IMR-90 (cell line): ENCODE measurements at regions not wholly inside any gene's neighbourhood (a gene's known extent, or its start where the extent isn't known, plus 50 kb on each side); places are given as distances from the start of the nearest gene placed in this dataset.

ENCODE experiments used
- ATAC-seq: fragments of 200-7000 bp; cut with Tn5 transposase; 2 replicates; pipeline ENCODE4 v1.9.1; 2020; ENCODE audit warnings: low read depth, mild to moderate bottlenecking, moderate library complexity
- BruUV-seq: library from RNA; stranded (reverse); fragments of 400-500 nt; replicated peaks from 2 replicates; lab custom pipeline; 2021; lab: Mats Ljungman, UMichigan
- CTCF ChIA-PET: fragments of 300-600 bp; formaldehyde crosslinking; extraction: SDS; loops from one replicate; lab custom pipeline; 2021; ENCODE audit warnings: antibody characterized with exemption; lab: Yijun Ruan, JAX
- POLR2A ChIA-PET: fragments of 300-600 bp; sonication (Branson Sonifier 250); formaldehyde crosslinking; loops from one replicate; lab custom pipeline; 2022; ENCODE audit warnings: antibody characterized with exemption; ENCODE audit not compliant: unreplicated experiment; lab: Charles Lee
- DNase-seq: peaks from one replicate; pipeline ENCODE4 v3.0.0; 2013
- H2AFZ ChIP-seq: replicated peaks from 2 replicates; pipeline ENCODE3; 2013; ENCODE audit warnings: low read length, mild to moderate bottlenecking; ENCODE audit not compliant: poor library complexity
- H2AK5ac ChIP-seq: 2 replicates; pipeline ENCODE4 v1.6.1; 2013; ENCODE audit warnings: low read depth, low read length, inconsistent platforms
- H2AK9ac ChIP-seq: replicated peaks from 2 replicates; pipeline ENCODE3; 2013; ENCODE audit warnings: mild to moderate bottlenecking, low read depth, low read length, moderate library complexity; ENCODE audit not compliant: poor library complexity
- H2BK120ac ChIP-seq: 2 replicates; pipeline ENCODE4 v1.6.1; 2013; ENCODE audit warnings: low read depth, low read length, inconsistent platforms
- H2BK15ac ChIP-seq: 3 replicates; pipeline ENCODE4 v1.6.1; 2013; ENCODE audit warnings: low read depth, low read length, inconsistent platforms
- H2BK20ac ChIP-seq: 2 replicates; pipeline ENCODE4 v1.6.1; 2013; ENCODE audit warnings: low read depth, mild to moderate bottlenecking, inconsistent platforms, low read length, moderate library complexity
- H2BK5ac ChIP-seq: 2 replicates; pipeline ENCODE4 v1.6.1; 2013; ENCODE audit warnings: mild to moderate bottlenecking, low read depth, low read length, inconsistent platforms; ENCODE audit not compliant: poor library complexity, severe bottlenecking
- H3K14ac ChIP-seq: replicated peaks from 2 replicates; pipeline ENCODE4 v1.6.1; 2013; ENCODE audit warnings: low read depth, low read length, inconsistent platforms
- H3K18ac ChIP-seq: 2 replicates; pipeline ENCODE4 v1.6.1; 2013; ENCODE audit warnings: low read depth, low read length, control low read depth
- H3K23ac ChIP-seq: 2 replicates; pipeline ENCODE4 v1.6.1; 2013; ENCODE audit warnings: low read depth, low read length, inconsistent platforms
- H3K27ac ChIP-seq: 2 replicates; pipeline ENCODE4 v1.5.1; 2013; ENCODE audit warnings: mild to moderate bottlenecking, control low read depth, low read length; ENCODE audit not compliant: insufficient read depth
- H3K27me3 ChIP-seq: 2 replicates; pipeline ENCODE4 v1.6.1; 2013; ENCODE audit warnings: low read length; ENCODE audit not compliant: control insufficient read depth, insufficient read depth
- H3K36me3 ChIP-seq: 2 replicates; pipeline ENCODE4 v1.6.1; 2013; ENCODE audit warnings: low read length, mixed read lengths; ENCODE audit not compliant: control insufficient read depth, insufficient read depth
- H3K4ac ChIP-seq: 2 replicates; pipeline ENCODE4 v1.6.1; 2013; ENCODE audit warnings: low read depth, low read length, inconsistent platforms
- H3K4me1 ChIP-seq: 2 replicates; pipeline ENCODE4 v1.6.1; 2013; ENCODE audit warnings: low read length, mixed read lengths; ENCODE audit not compliant: control insufficient read depth, insufficient read depth
- H3K4me2 ChIP-seq: 2 replicates; pipeline ENCODE4 v1.6.1; 2013; ENCODE audit warnings: low read depth, mild to moderate bottlenecking, control low read depth, low read length, moderate library complexity
- H3K4me3 ChIP-seq: 2 replicates; pipeline ENCODE4 v1.5.1; 2013; ENCODE audit warnings: low read depth, mild to moderate bottlenecking, control low read depth, low read length, moderate library complexity; ENCODE audit not compliant: insufficient read depth
- H3K56ac ChIP-seq: 2 replicates; pipeline ENCODE4 v1.6.1; 2013; ENCODE audit warnings: low read length, inconsistent platforms; ENCODE audit not compliant: insufficient read depth; ENCODE audit errors: extremely low read depth
- H3K79me1 ChIP-seq, 2 experiments: 2 replicates each; pipeline ENCODE4 v1.6.1; 2013; ENCODE audit warnings: low read length in 2 of 2, inconsistent platforms in 1 of 2, low read depth in 1 of 2
- H3K9ac ChIP-seq: 2 replicates; pipeline ENCODE4 v1.6.1; 2013; ENCODE audit warnings: low read depth, low read length, control low read depth
- H3K9me1 ChIP-seq: 2 replicates; pipeline ENCODE4 v1.6.1; 2013; ENCODE audit warnings: low read length, inconsistent platforms; ENCODE audit not compliant: insufficient read depth
- H3K9me3 ChIP-seq: 2 replicates; pipeline ENCODE4 v1.6.1; 2013; ENCODE audit warnings: low read length; ENCODE audit not compliant: control insufficient read depth, insufficient read depth
- H4K20me1 ChIP-seq: 2 replicates; pipeline ENCODE4 v1.6.1; 2013; ENCODE audit warnings: low read length, inconsistent platforms; ENCODE audit not compliant: insufficient read depth
- H4K5ac ChIP-seq: 2 replicates; pipeline ENCODE4 v1.6.1; 2013; ENCODE audit warnings: mild to moderate bottlenecking, low read depth, low read length, control low read depth
- H4K8ac ChIP-seq, 2 experiments: 2 replicates each; pipeline ENCODE4 v1.6.1; 2013; ENCODE audit warnings: low read depth in 2 of 2, low read length in 2 of 2, control low read depth in 1 of 2, inconsistent platforms in 1 of 2
- H4K91ac ChIP-seq: 2 replicates; pipeline ENCODE4 v1.6.1; 2013; ENCODE audit warnings: low read depth, low read length, inconsistent platforms; ENCODE audit not compliant: insufficient read depth
- BHLHE40 ChIP-seq: fragments of 150-350 bp; IDR thresholded peaks from 2 replicates; pipeline ENCODE4 v1.6.1; 2016; ENCODE audit warnings: mild to moderate bottlenecking, low read depth, low read length
- CEBPB ChIP-seq: IDR thresholded peaks from 2 replicates; pipeline ENCODE4 v1.6.1; 2012; ENCODE audit warnings: low read depth, low read length, improper control_type of control experiment
- CHD1 ChIP-seq: IDR thresholded peaks from 2 replicates; pipeline ENCODE4 v1.6.1; 2012; ENCODE audit warnings: low read depth, low read length, improper control_type of control experiment
- CTCF ChIP-seq: conservative IDR thresholded peaks from 2 replicates; pipeline ENCODE4 v1.5.1; 2012; ENCODE audit warnings: mild to moderate bottlenecking, low read depth, low read length, improper control_type of control experiment
- ELK1 ChIP-seq: fragments of 150-350 bp; IDR thresholded peaks from 2 replicates; pipeline ENCODE4 v1.6.1; 2016; ENCODE audit warnings: low read depth, mild to moderate bottlenecking, low read length, moderate library complexity, borderline replicate concordance
- FOS ChIP-seq: fragments of 150-350 bp; IDR thresholded peaks from 2 replicates; pipeline ENCODE4 v1.6.1; 2016; ENCODE audit warnings: low read depth, low read length
- MAFK ChIP-seq: IDR thresholded peaks from 2 replicates; pipeline ENCODE4 v1.6.1; 2012; ENCODE audit warnings: low read depth, low read length, improper control_type of control experiment
- MAZ ChIP-seq: IDR thresholded peaks from 2 replicates; pipeline ENCODE4 v1.6.1; 2012; ENCODE audit warnings: low read depth, mild to moderate bottlenecking, low read length, improper control_type of control experiment, moderate library complexity, borderline replicate concordance
- MXI1 ChIP-seq: IDR thresholded peaks from 2 replicates; pipeline ENCODE4 v1.6.1; 2012; ENCODE audit warnings: low read depth, mild to moderate bottlenecking, low read length, moderate library complexity, borderline replicate concordance
- NFE2L2 ChIP-seq: fragments of 150-350 bp; IDR thresholded peaks from 2 replicates; pipeline ENCODE4 v1.6.1; 2016; ENCODE audit warnings: low read depth, mild to moderate bottlenecking, low read length
- POLR2A ChIP-seq: IDR thresholded peaks from 2 replicates; pipeline ENCODE4 v1.6.1; 2012; ENCODE audit warnings: mild to moderate bottlenecking, low read depth, low read length
- RAD21 ChIP-seq: IDR thresholded peaks from 2 replicates; pipeline ENCODE4 v1.6.1; 2012; ENCODE audit warnings: low read length, improper control_type of control experiment
- RCOR1 ChIP-seq: IDR thresholded peaks from 2 replicates; pipeline ENCODE4 v1.6.1; 2012; ENCODE audit warnings: mild to moderate bottlenecking, low read length, improper control_type of control experiment; ENCODE audit not compliant: insufficient replicate concordance
- RFX5 ChIP-seq: IDR thresholded peaks from 2 replicates; pipeline ENCODE4 v1.8.0; 2012; ENCODE audit warnings: low read depth, mild to moderate bottlenecking, low read length, moderate library complexity
- SMC3 ChIP-seq: fragments of 150-350 bp; IDR thresholded peaks from 2 replicates; pipeline ENCODE4 v1.6.1; 2016; ENCODE audit warnings: low read depth, mild to moderate bottlenecking, antibody characterized with exemption, low read length, moderate library complexity
- USF2 ChIP-seq: fragments of 150-350 bp; IDR thresholded peaks from 2 replicates; pipeline ENCODE4 v1.6.1; 2017; ENCODE audit warnings: mild to moderate bottlenecking, antibody characterized with exemption, low read length, low read depth
- WGBS, 2 experiments: methylation state at CpG; one replicate each; pipeline versions ENCODE4 v1.1.5 to v1.1.7; 2013; ENCODE audit warnings: missing lambda C conversion rate in 2 of 2; ENCODE audit not compliant: insufficient read length in 1 of 2; ENCODE audit errors: extremely low coverage in 2 of 2; 5-methylcytosine and 5-hydroxymethylcytosine counted together
- dilution Hi-C: fragments of 300-500 bp; cut with HindIII; formaldehyde crosslinking; loops from one replicate; pipeline ENCODE4 v1.14.3; 2018; ENCODE audit warnings: low sequenced_read_pairs; ENCODE audit not compliant: unreplicated experiment
- in situ Hi-C: fragments of 300-500 bp; cut with MboI; formaldehyde crosslinking; loops from 3 replicates; pipeline ENCODE4 v1.14.3; 2019; ENCODE audit warnings: low sequenced_read_pairs, inconsistent platforms, mixed read lengths
- intact Hi-C: fragments of 100-400 bp; cut with micrococcal nuclease; formaldehyde crosslinking; loops from 2 replicates; pipeline ENCODE4 v1.10.0; 2022

- in situ Hi-C loops (no loop called here), intact Hi-C loops (loop anchor here (5.0 to 10.0 kb wide), 3 partner anchors 114 to 376 kb away; no protein-coding TSS in a partner anchor), dilution Hi-C loops (no loop called here)
- BruUV-seq = no TSS peak
- Histone ChIP-seq H2BK20ac (peak overlapping the region; percentile 95), H2AK9ac (peak overlapping the region; percentile 94), H3K9me3 (no peaks in the 10 kb centered on the region), H2AK5ac (peak overlapping the region; percentile 95), H2BK15ac (peak overlapping the region; percentile 99), H4K20me1 (no peaks in the 10 kb centered on the region), H3K4me1 (peaks cover 27% of the 10 kb centered on the region), H2BK120ac (peak overlapping the region; percentile 97), H2AFZ (peak overlapping the region; percentile 67), H3K56ac (peak overlapping the region; percentile 73), H3K23ac (peak overlapping the region; percentile 93), H3K4me2 (peak overlapping the region; percentile 5; the same call in 1 of the 2 replicates), H3K4me3 (no peak overlapping the region), H4K91ac (peak overlapping the region; percentile 87), H4K5ac (peak overlapping the region; percentile 52), H3K4ac (peak overlapping the region; percentile 93), H3K27me3 (no peaks in the 10 kb centered on the region), H3K9ac (0 out of 2 replicates have a peak overlapping the region, but pooled peaks have one; percentile 11), H3K9me1 (peaks cover 12% of the 10 kb centered on the region), H2BK5ac (peak overlapping the region; percentile 98), H3K27ac (peak overlapping the region; percentile 77), H3K79me1 (peaks cover 0 to 21% of the 10 kb centered on the region in 2 experiments; a peak in 2 of 4 replicates), H4K8ac (peak overlapping the region; percentile 94 to 96), H3K18ac (peak overlapping the region; percentile 35), H3K14ac (peak overlapping the region; percentile 95), H3K36me3 (no peaks in the 10 kb centered on the region)
- POLR2A ChIA-PET = interaction anchor here (0.6 kb wide), 1 partner anchor 304 kb away, joined by 3 read pairs; no protein-coding TSS in a partner anchor
- CTCF ChIA-PET = no interaction called here
- TF ChIP-seq POLR2A (peak; percentile 68), BHLHE40 (no peak), RAD21 (peak; percentile 31), RCOR1 (peak; percentile 78), CHD1 (no peak), ELK1 (no peak), USF2 (no peak), SMC3 (peak; percentile 25; the same call in 1 of the 2 replicates), MXI1 (no peak), CEBPB (peak; percentile 76), MAFK (0 out of 2 replicates have a peak, but pooled peaks have one; percentile 54), RFX5 (no peak), FOS (peak; percentile 54; the same call in 1 of the 2 replicates), CTCF (no peak), NFE2L2 (no peak), MAZ (peak; percentile 38; the same call in 1 of the 2 replicates)
- peak; percentile 97 for DNase-seq
- 0% methylated on average over 3 of the region's 4 CpGs; no CpG with 5 or more reads in 1 of the 2 experiments for WGBS, 2 experiments
- ATAC-seq = peak; percentile 48
Measured at GRCh38 chr14:51398898-51399297, 158.9 kb downstream of the TMX1 start.
